ENCODE measurements at regions not wholly inside any gene's neighbourhood (a gene's known extent, or its start where the extent isn't known, plus 50 kb on each side); places are given as distances from the start of the nearest gene placed in this dataset.

- TF ChIP-seq CTCF (IDR thresholded peaks at IDR 0.05; ENCODE audit: poor library complexity, severe bottlenecking) (no peak), EZH2 (IDR thresholded peaks at IDR 0.05; ENCODE audit: borderline replicate concordance, insufficient read depth, low read length, poor library complexity, severe bottlenecking) (no peak), RAD21 (conservative IDR thresholded peaks at IDR 0.05) (no peak), POLR2AphosphoS5 (IDR thresholded peaks at IDR 0.05) (no peak), REST (IDR thresholded peaks at IDR 0.05; ENCODE audit: borderline replicate concordance) (no peak), TAF1 (IDR thresholded peaks at IDR 0.05; ENCODE audit: low read depth) (no peak), SMC3 (conservative IDR thresholded peaks at IDR 0.05; ENCODE audit: poor library complexity) (no peak), MXI1 (conservative IDR thresholded peaks at IDR 0.05; ENCODE audit: poor library complexity, severe bottlenecking) (no peak), EP300 (conservative IDR thresholded peaks at IDR 0.05; ENCODE audit: poor library complexity, severe bottlenecking) (no peak)
Observed at GRCh38 chr7:41046776-41047175, 656.1 kb downstream of the INHBA start.

Measured in neural cell (in vitro differentiated cells).